Mesodermal cell (in vitro differentiated cells): ENCODE measurements at regions not wholly inside any gene's neighbourhood (a gene's known extent, or its start where the extent isn't known, plus 50 kb on each side); places are given as distances from the start of the nearest gene placed in this dataset.
A peak's percentile ranks its signal among the peaks of the same experiment; 100 is the strongest.

Experiments
- H3K27ac ChIP-seq: 2 replicates; pipeline ENCODE4 v1.7.0; 2013; ENCODE audit warnings: mild to moderate bottlenecking, low read depth, low read length, moderate library complexity; ENCODE audit not compliant: severe bottlenecking
- H3K36me3 ChIP-seq: 2 replicates; pipeline ENCODE4 v1.7.1; 2013; ENCODE audit warnings: mild to moderate bottlenecking, low read length, moderate library complexity; ENCODE audit not compliant: control insufficient read depth, insufficient read depth
- H3K4me1 ChIP-seq: one replicate; pipeline ENCODE4 v1.7.1; 2013; ENCODE audit warnings: mild to moderate bottlenecking, low read length; ENCODE audit not compliant: insufficient read depth, control insufficient read depth, poor library complexity, severe bottlenecking
- H3K4me3 ChIP-seq: 2 replicates; pipeline ENCODE4 v1.7.0; 2013; ENCODE audit warnings: low read length, control low read depth, mild to moderate bottlenecking; ENCODE audit not compliant: insufficient read depth, poor library complexity, severe bottlenecking; ENCODE audit errors: extremely low read depth
- H3K9me3 ChIP-seq: 2 replicates; pipeline ENCODE4 v1.7.1; 2013; ENCODE audit warnings: mild to moderate bottlenecking, low read length, moderate library complexity; ENCODE audit not compliant: control insufficient read depth
- WGBS, 2 experiments: methylation state at CpG; one replicate each; pipeline ENCODE4 v1.1.5; 2013; ENCODE audit warnings: missing lambda C conversion rate in 2 of 2; ENCODE audit not compliant: insufficient coverage in 2 of 2; 5-methylcytosine and 5-hydroxymethylcytosine counted together

- no peaks in the 10 kb centered on the region for H3K9me3 ChIP-seq
- no peak overlapping the region for H3K4me3 ChIP-seq
- H3K4me1 ChIP-seq = peaks cover 4% of the 10 kb centered on the region
- no peaks in the 10 kb centered on the region for H3K36me3 ChIP-seq
- H3K27ac ChIP-seq = peak overlapping the region; percentile 32
- WGBS, 2 experiments = 93 to 100% methylated on average over 2 of the region's 2 CpGs
Measured at GRCh38 chr9:20200581-20200980, 411.7 kb upstream of the SLC24A2 start.

GRCh38 chr9:20199111-20199510 lies 410.3 kb upstream of the SLC24A2 start:
- H3K36me3 ChIP-seq = no peaks in the 10 kb centered on the region
- no peak overlapping the region for H3K27ac ChIP-seq
- 100% methylated on average over 1 of the region's 2 CpGs; no CpG with 5 or more reads in 1 of the 2 experiments for WGBS, 2 experiments
- H3K9me3 ChIP-seq = no peaks in the 10 kb centered on the region
- H3K4me3 ChIP-seq = no peak overlapping the region
- peaks cover 4% of the 10 kb centered on the region for H3K4me1 ChIP-seq

- Histone ChIP-seq H3K4me3 (no peak overlapping the region), H3K27ac (peak overlapping the region; percentile 31), H3K4me1 (peaks cover 4% of the 10 kb centered on the region), H3K36me3 (no peaks in the 10 kb centered on the region), H3K9me3 (no peaks in the 10 kb centered on the region)
- WGBS, 2 experiments = 38 to 60% methylated on average over 2 to 4 of the region's 7 CpGs
Measured at GRCh38 chr9:20197976-20198685, 409.3 kb upstream of the SLC24A2 start.

GRCh38 chr9:20191228-20191840 lies 402.5 kb upstream of the SLC24A2 start:
- WGBS, 2 experiments = 88 to 95% methylated on average over 1 of the region's 4 CpGs
- Histone ChIP-seq H3K4me1 (no peaks in the 10 kb centered on the region), H3K36me3 (no peaks in the 10 kb centered on the region), H3K27ac (no peak overlapping the region), H3K4me3 (no peak overlapping the region), H3K9me3 (no peaks in the 10 kb centered on the region)

- H3K4me3 ChIP-seq = no peak overlapping the region
- no peaks in the 10 kb centered on the region for H3K9me3 ChIP-seq
- WGBS, 2 experiments = 50% methylated on average over 2 to 4 of the region's 4 CpGs
- no peaks in the 10 kb centered on the region for H3K36me3 ChIP-seq
- H3K4me1 ChIP-seq = no peaks in the 10 kb centered on the region
- no peak overlapping the region for H3K27ac ChIP-seq
Measured at GRCh38 chr9:20189871-20190270, 401.0 kb upstream of the SLC24A2 start.

DNA sequence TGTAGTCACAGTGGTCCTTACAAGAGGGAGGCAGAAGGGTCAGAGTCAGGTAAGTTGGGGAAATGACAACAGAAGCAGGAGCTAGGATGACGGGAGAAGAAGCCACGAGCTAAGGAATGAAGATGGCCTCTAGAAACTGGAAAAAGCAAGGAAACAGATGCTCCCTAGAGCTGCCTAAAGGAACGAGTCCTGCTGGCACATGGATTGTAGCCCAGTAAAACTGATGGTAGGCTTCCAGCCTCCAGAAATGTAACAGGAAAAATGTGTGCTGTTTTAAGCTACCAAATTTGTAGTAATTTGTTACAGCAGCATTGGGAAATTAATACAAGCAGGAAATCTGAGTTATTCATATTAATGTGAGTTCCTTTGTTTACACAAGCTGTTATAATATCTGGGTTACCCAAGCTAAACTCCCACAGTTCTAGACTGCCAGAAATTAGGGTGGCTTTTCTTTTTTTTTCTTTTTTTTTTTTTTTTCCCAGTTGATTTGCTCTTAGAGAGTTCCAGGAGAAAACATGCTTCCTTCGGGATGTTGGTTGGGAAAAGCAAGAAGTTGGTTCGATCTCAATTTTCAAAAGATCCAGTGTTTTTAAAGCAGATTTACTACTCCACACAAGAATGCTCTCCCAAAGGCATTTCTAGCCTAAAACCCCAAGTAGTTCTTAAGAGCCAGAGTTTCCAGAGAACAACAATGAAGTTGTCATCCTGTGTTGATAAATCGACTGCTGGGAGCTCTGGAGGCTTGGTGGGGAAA lies 400.0 kb upstream of the SLC24A2 start:
- no peaks in the 10 kb centered on the region for H3K9me3 ChIP-seq
- no peaks in the 10 kb centered on the region for H3K36me3 ChIP-seq
- H3K27ac ChIP-seq = no peak overlapping the region
- WGBS, 2 experiments = 60 to 64% methylated on average over 4 of the region's 6 CpGs
- no peak overlapping the region for H3K4me3 ChIP-seq
- H3K4me1 ChIP-seq = no peaks in the 10 kb centered on the region

- H3K36me3 ChIP-seq = no peaks in the 10 kb centered on the region
- H3K4me1 ChIP-seq = no peaks in the 10 kb centered on the region
- no peak overlapping the region for H3K4me3 ChIP-seq
- H3K9me3 ChIP-seq = no peaks in the 10 kb centered on the region
- WGBS, 2 experiments = 44 to 50% methylated on average over 2 of the region's 2 CpGs
- no peak overlapping the region for H3K27ac ChIP-seq
Measured at GRCh38 chr9:20187318-20187717, 398.5 kb upstream of the SLC24A2 start.

GRCh38 chr9:20186823-20187222 lies 398.0 kb upstream of the SLC24A2 start:
- Histone ChIP-seq H3K4me3 (no peak overlapping the region), H3K4me1 (no peaks in the 10 kb centered on the region), H3K9me3 (no peaks in the 10 kb centered on the region), H3K36me3 (no peaks in the 10 kb centered on the region), H3K27ac (no peak overlapping the region)

DNA sequence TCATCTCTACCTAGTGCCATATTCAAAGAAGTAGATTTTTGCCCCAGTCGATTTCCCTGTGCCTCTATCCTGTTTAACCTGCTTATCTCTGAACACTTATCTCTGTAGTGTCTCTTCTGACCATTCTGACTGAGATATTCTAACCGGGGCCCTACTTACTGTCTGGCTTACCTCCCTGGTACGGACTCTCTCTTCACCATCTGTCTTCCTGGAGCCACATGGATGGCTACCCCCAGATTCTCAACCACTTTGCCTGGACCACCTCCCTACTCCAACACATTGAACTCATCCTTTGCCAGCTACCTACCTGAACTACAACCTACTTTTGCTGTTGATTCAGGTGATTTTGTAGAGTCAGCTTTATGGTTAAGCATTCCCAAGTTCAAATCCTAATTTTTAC lies 397.4 kb upstream of the SLC24A2 start:
- H3K36me3 ChIP-seq = no peaks in the 10 kb centered on the region
- no peak overlapping the region for H3K4me3 ChIP-seq
- no peak overlapping the region for H3K27ac ChIP-seq
- H3K9me3 ChIP-seq = no peaks in the 10 kb centered on the region
- WGBS, 2 experiments = 94 to 100% methylated on average over 3 of the region's 3 CpGs
- no peaks in the 10 kb centered on the region for H3K4me1 ChIP-seq

- H3K4me3 ChIP-seq = no peak overlapping the region
- H3K9me3 ChIP-seq = no peaks in the 10 kb centered on the region
- no peak overlapping the region for H3K27ac ChIP-seq
- no peaks in the 10 kb centered on the region for H3K36me3 ChIP-seq
- no peaks in the 10 kb centered on the region for H3K4me1 ChIP-seq
Measured at GRCh38 chr9:20184541-20184940, 395.7 kb upstream of the SLC24A2 start.

GRCh38 chr9:20178679-20179078 lies 389.8 kb upstream of the SLC24A2 start:
- H3K9me3 ChIP-seq = no peaks in the 10 kb centered on the region
- no peaks in the 10 kb centered on the region for H3K36me3 ChIP-seq
- no peaks in the 10 kb centered on the region for H3K4me1 ChIP-seq
- H3K4me3 ChIP-seq = no peak overlapping the region
- no peak overlapping the region for H3K27ac ChIP-seq
